ENCODE measurements at regions not wholly inside any gene's neighbourhood (a gene's known extent, or its start where the extent isn't known, plus 50 kb on each side); places are given as distances from the start of the nearest gene placed in this dataset.
"Not testable (repeated sequence)": the region's sequence is repeated elsewhere in the genome, so short reads cannot be mapped to it uniquely, and the experiment has no call there.

DNA sequence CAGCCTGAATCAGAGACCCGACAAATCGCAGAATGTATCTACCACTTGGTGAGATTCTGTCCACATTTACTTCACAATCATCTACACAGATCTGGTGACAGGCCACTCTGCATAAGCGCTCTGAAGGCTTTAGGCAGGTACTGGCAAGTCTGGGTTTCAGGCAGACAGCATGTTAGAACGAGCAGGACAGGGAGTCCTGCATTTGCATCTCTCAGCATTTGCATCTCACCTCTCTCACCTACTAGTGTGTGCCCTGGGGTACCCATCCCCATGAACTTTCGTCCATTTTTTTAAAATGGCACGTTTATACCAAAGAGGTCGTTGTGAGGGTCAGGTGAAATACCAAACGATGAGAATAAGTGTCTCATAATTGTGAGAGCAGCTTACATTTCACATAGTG lies 108.2 kb downstream of the SPATA31A1 start:
- DNase-seq (ENCODE audit: low read depth in 2 of 2) = not testable (repeated sequence)

DNA sequence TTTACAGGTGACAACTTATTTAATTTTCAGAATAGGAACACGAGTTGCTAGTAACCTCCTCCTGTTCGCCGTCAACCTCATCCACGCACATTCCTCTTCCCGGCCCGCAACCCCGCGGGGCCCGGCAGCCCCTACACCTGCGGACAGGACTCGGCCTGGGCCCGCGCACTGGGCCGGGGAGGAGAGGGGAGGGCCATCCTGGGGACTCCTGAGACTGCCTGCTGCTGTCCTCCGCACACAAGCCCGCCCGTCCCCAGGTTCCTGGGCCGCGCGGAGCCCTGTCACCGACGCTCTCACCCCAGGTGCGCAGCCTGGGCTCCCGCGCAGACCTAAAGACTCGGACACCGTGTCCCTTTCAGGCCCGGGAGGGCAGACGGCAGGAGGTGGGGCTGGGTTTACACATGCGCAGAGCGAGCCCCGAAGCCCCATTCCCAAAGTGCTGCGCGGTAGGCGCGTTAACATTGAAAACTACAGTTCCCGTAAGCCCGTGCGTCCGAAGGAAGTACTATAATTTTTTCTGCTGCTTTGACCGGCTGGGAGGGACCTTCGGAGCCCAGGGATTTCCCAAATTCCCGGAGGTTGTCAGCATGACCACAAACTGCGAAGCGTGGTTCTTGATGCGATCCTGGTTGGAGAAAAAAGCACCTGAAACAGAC lies 108.8 kb downstream of the SPATA31A1 start:
- DNase-seq (ENCODE audit: low read depth in 2 of 2) = peak; percentile 50 to 56

DNA sequence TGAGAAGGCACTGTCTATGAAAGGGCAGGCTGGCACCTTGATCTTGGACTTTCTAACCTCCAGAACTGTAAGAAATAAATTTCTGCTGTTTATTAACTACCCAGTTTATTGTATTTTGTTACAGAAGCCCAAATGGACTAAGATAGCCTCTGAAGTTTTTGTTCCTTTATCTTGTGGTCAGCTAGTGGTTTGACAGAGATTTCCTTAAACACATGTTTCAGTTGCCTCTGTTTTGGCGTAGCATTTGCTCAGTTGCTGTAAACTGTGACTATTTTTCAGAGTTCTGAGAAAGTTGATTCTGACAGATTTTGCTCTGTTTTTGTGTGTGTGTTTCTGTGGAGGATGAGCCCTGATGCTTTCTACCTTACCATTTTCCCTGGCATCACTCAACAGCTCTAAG lies 119.0 kb downstream of the SPATA31A1 start:
- DNase-seq (ENCODE audit: low read depth in 2 of 2) = not testable (repeated sequence)

DNA sequence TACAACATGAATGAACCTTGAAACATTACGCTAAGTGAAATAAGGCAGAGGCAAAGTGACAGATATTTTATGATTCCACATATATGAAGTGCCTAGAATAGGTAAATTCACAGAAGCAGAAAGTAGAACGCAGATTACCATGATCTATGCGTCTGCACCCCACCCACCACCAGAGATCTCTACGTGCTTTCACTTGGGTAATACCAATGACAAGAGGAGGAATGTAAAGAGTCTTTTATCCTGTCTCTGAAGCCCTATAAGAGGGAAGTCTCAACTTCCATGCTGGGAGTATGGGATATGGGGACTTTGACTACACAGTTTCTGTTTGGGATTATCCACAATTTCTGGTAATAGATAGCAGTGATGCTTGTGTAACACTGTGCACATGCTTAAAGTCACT lies 127.6 kb downstream of the SPATA31A1 start:
- not testable (repeated sequence) for DNase-seq (ENCODE audit: low read depth in 2 of 2)

DNA sequence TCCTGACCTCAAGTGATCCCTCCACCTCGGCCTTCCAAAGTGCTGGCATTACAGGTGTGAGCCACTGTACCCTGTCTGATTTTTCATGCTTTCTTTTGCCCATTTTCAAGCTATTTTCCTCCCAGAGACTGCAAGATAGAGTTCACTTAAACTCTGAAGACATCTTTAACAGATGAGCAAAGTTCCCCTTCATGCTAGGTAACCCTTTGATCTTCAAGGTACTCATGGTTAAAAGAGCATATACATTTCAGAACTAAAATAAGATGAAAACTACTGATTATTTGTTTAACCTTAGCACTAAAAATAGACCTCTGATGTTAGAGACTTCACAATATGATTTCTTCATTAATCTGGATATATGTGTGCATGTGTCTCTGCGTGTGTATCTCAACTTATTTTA lies 128.4 kb downstream of the SPATA31A1 start:
- not testable (repeated sequence) for DNase-seq (ENCODE audit: low read depth in 2 of 2)

DNA sequence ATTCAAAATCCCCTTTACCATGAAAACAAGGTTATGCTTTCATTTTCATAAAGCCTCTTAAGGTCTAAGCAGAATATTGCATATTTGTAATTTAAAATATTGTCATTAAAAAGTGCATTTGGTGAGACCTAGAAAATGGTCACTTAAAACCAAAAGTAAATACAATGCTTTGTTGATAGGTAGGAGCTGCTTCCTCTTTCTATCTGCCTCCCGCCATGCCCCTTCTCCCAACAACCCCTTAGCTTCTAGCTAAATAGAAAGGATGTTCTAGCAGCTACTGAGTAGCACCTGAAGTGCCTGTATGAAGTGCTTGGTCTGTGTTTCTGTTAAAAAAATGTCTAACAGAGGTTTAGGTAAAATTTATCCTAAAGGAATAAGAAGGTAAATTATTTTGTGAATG lies 128.8 kb downstream of the SPATA31A1 start:
- DNase-seq (ENCODE audit: low read depth in 2 of 2) = not testable (repeated sequence)

DNA sequence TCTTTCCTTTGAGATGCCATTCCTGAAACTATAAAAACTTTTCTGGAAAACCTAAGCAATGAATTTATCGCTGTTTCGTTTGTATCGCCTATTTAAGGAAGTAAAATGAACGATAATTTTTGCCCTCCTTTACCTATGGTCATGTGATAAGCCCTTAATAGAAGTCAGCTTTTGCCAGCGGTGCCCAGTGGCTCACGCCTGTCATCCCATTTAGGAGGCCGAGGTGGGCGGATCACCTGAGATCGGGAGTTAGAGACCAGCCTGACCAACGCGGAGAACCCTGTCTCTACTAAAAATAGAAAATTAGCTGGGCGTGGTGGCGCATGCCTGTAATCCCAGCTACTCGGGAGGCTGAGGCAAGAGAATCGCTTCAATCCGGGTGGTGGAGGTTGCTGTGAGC lies 132.0 kb downstream of the SPATA31A1 start:
- DNase-seq (ENCODE audit: low read depth in 2 of 2) = not testable (repeated sequence)

DNA sequence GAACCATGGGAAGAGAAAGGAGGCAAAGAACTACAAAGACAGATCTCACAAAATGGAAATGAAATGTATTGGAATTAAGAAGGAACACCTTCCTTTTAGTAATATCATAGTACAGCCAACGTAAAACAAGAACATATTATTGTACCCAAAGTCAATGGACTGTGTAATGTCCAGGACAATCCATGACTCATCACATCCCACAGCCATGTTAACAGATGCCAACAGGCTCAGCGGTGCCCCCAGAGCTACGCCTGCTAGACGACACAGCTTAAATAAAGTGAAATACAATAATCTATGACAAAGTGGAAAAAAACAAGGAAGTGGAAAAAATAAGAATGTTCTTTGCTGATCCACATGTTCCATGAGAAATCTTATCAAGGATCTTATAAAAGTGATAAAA lies 140.8 kb downstream of the SPATA31A1 start:
- not testable (repeated sequence) for DNase-seq (ENCODE audit: low read depth in 2 of 2)

DNA sequence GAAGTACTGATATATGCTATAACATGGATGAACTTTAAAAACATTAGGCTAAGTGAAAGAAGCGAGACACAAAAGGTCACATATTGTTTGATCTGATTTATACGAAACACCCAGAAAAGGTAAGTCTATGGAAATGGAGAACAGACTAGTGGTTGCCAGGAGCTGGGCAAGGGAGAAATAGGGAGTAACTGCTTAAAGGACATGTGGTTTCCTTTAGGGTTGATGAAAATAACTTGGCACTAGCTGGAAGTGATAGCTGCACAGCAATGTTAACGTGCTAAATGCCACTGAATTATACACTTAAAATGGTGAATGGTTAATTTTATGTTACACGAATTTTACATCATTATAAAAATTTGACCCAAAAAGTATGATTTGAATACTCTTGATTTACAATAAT lies 147.7 kb downstream of the SPATA31A1 start:
- DNase-seq (ENCODE audit: low read depth in 2 of 2) = not testable (repeated sequence)

DNA sequence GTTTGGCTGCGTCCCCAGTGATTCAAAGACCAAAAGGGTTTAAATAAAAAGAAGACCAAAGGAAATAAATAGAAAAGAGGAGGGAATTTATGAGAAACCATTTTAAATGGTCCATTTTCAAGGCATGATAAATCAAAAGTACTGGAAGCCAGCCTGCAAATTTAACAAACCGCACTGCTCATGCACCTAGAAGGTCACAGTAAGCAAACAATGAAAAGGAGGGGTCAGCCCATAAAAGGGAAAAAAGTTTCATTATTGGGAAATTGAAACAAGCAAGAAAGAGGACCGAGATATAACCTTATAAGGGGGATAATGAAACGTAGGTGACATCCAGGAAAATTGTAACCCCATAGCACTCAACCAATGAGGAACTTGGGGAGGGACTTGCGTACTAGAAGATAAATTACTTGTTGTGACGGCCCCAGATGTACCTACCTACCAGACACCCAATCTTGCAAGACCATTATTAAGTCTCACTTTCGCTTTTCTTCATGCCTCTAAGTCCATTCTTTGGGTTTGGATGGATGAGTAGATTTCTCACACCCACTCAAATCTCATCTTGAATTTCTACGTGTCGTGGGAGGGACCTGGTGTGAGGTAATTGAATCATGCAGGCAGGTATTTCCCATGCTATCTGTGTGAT lies 172.0 kb downstream of the SPATA31A1 start:
- DNase-seq (ENCODE audit: low read depth in 2 of 2) = not testable (repeated sequence)

DNA sequence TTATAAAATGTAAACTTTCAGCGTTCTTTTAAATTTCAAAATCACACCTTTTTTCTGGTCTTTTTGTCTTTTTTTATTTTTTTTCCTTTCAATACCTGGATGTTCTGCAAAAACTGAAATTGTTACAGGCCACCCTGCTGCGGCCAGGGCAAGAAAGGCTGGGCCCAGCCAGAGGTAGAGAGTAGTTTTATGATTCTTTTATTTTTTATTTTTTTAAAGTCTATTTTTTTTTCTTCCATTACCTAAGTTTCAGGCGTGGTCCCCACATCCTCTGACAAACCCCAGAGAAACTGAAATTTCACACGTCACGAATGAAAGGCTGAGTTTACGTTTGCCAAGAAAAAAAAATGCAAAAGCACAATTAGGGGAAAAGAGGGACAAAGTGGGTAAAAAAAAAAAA lies 177.1 kb downstream of the SPATA31A1 start:
- DNase-seq (ENCODE audit: low read depth in 2 of 2) = not testable (repeated sequence)

DNA sequence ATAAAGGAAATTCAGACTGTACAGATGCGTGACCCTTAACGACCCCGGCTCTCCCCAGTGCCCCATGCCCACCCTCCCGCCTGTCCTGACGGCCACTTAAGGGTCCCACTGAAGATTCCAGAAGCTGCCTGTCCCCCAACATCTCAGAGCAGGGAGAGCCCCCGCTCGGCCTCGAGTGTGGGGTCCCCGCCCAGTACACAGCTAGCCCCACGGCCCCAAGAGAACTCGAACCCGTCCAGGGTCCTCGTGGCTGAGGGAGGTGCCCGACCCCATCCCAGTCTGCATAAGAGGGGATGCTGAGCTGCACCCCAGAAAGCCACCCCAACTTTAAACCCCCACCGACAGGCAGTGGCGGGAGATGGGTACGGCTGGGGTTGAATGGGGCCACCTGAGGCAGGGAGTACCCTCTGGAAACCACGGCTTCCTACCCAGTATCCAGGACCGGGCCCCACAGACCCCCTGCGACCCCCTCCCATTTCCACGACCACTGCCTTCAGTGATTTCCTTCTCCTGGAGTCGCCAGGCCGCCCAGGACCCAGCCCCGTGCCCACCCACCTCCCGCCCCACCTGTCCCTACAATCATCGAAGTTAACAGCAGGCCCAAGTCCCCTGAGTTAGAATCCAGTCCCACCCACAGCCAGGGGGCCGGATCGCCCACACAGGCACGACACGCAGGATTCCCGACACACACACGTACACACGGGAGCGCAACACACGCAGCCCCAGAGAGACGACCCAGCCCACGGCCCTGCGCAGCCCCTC lies 177.7 kb downstream of the SPATA31A1 start:
- not testable (repeated sequence) for DNase-seq (ENCODE audit: low read depth in 2 of 2)

DNA sequence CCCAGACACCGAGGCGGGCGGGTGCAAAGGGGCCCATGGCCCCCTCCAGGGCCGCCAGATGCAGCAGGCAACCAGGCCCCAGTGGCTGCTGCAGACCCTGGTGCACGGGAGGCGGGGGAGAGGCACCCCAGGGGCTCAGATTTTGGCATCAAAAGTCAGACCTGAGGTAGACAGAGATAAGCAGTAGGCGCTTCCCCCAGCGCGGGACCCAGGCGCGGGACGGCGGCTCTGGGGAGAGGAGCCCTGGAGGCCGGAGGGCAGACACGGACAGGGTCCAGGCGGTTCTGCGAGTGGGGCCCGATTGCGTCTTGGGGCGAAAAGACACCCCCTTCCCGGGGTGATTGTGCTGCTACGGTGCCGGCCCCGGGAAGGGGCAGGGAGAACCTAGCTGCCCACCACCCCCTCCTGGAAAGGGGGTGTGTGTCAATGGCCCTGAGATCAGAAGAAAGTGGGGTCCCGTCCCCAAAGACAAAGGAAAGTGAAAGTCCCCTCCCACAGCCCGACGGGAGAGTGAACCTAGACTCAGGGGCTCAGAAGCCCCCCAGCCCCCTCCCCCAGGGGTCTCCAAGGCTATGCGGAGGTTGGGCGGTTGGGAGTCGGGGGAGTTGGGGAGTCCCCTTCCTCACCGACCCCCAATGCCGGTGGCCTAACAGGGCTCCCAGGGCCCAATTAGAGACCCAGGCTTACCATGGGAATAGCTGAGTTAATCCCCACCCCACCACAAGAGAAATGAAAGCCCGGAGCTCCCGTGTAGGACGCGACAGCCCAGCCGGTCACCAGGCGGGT lies 178.5 kb downstream of the SPATA31A1 start:
- not testable (repeated sequence) for DNase-seq (ENCODE audit: low read depth in 2 of 2)

DNA sequence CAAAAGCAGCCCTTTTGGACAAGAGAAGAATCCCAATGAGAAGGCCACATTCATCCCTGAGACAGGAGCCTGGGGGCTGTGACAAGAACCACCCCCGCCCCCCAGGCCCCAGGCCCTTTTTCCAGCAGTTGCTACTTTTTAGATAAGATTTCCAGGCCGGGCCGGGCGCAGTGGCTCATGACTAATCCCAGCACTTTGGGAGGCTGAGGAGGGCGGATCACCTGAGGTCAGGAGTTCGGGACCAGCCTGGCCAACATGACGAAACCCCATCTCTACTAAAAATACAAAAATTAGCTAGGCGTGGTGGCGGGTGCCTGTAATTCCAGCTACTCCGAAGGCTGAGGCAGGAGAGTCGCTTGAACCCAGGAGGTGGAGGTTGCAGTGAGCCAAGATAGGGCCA lies 179.4 kb downstream of the SPATA31A1 start:
- DNase-seq (ENCODE audit: low read depth in 2 of 2) = not testable (repeated sequence)

DNA sequence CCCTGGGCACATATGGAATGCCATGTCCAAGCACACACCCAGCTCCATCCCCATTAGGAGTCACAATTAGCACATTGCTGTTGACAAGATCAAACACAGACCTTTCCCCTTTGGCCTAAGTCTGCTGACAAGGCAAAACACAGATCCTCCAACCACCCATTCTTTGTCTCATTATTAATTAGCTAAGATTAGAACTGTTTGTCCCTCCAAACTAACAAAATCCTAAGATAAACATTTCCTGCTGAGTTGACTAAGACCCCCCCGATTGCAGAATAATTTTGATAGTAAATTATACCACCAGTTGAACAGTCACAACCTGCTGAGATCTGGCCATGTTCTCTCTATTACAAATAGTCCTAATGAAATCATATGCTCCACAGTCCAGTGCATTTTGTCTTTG lies 186.7 kb downstream of the SPATA31A1 start:
- not testable (repeated sequence) for DNase-seq (ENCODE audit: low read depth in 2 of 2)

DNA sequence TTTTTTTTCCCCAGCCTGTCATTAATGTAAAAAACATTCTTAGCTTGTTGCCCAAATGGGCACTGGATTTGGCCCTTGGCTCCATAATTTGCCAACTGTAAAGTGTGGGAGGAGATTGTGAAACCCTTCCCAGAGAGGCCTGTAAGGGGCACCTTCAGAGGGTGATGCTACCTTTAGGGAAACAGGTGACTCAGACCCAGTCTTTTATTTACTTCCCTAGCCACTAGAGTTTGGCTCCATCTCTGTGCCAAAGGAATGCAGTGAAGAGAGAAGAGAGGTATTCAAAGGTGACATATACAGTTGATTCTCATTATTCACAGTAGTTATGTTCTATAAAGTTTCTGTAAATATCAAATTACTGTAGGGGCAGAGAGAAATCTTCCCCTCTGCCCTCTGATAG lies 189.6 kb downstream of the SPATA31A1 start:
- not testable (repeated sequence) for DNase-seq (ENCODE audit: low read depth in 2 of 2)

DNA sequence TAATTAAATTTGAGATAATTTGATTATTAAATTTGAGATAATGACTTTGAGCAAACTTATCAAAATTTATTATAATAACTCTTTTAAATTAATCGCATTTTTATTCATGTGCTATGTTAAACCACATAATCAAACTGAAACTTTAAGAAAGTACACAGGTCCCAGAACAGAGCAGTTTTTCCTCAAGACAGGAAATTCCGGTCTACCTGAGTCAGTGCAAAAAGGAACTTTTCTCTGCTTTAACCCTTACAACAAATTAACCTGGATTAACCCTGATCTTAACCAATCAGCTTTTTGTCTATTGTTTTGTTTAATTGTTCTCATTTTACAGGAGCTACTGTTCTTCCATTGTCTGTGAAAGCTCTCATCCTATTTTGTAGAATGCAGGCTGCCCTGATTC lies 195.1 kb downstream of the SPATA31A1 start:
- not testable (repeated sequence) for DNase-seq (ENCODE audit: low read depth in 2 of 2)

DNA sequence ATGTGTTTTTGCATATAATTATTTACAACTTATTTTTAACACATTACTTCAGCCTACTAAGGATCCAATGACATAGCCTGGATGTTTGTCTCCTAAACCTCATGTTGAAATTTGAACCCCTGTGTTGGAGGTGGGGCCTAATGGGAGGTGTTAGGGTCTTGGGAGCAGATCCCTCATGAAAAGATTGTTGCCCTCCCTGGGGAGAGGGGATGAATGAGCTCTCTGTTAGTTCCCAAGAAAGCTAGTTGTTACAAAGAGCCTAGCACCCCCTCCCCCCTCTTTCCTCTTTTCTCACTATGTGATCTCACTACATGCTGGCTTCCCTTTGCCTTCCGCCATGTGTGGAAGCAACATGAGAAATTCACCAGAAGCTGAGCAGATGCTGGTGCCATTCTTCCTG lies 196.1 kb downstream of the SPATA31A1 start:
- not testable (repeated sequence) for DNase-seq (ENCODE audit: low read depth in 2 of 2)

DNA sequence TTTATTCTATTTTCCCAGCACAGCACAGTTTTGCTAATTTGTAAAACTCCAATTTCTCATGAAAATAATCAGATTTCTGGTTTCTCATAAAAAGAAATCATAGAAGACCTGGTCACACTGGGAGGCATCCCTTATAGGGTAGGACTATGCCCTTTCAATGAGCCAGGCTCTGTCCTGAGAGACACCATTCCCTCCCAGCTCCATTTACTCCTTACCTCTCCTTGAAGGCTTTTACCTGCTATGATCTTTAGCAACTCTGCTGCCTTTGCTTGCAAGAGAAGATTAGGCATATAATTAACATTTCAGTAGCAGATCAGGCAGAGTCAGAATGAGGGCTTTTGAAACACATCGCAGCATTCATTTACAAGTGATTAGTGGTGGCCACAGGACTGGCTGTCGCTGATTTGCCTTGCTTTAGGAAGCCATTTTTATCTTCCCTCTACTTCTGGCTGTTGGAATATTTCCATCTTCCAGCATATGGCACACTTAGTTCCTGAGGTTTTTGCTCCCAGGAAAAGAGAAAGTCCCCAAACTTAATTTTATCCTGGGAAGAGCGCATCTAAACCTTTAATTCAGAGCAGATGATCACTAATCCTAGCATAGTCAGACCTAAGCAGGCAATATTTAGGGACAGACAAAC lies 196.9 kb downstream of the SPATA31A1 start:
- DNase-seq (ENCODE audit: low read depth in 2 of 2) = not testable (repeated sequence)

DNA sequence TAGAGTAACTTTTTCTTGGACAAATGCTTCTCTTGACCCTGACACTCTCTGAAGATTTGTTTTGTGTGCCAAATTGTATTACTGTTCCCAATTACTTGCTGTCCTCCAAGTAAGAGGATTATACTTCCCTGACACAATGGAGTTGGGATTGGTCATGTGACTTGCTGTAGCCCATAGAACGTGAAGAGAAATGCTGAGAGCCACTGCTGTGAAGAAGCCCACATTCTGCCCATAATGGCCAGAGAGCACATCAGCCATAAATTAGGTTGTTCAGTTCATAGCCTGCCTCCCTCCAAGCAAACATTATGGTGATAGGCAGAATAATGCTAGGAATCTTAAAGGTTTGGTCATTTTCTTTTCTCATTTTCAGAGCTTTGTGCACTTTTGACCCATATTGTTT lies 198.9 kb downstream of the SPATA31A1 start:
- DNase-seq (ENCODE audit: low read depth in 2 of 2) = not testable (repeated sequence)

DNA sequence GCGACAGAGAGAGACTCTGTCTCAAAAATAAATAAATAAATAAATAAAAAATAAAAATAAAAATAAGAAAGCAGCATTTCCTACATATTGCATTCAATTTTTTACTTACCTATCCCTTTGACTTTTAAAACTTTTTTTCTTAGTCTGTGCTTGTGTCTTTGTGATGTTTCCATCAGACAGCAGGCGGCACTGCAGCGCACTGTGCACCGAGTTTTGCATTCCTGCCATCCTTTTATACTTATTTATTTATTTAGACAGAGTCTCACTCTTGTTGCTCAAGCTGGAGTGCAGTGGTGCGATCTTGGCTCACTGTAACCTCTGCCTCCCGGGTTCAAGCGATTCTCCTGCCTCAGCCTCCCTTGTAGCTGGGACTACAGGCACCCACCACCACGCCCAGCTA lies 203.9 kb downstream of the SPATA31A1 start:
- DNase-seq (ENCODE audit: low read depth in 2 of 2) = peak in 1 of 2 donors; percentile 4
